Activated CD4-positive, CD25-positive, alpha-beta regulatory T cell treated with anti-CD3 and anti-CD28 coated beads, Interleukin-2, amount 50 U/mL, for 72 hours (primary cell): ENCODE measurements at regions not wholly inside any gene's neighbourhood (a gene's known extent, or its start where the extent isn't known, plus 50 kb on each side); places are given as distances from the start of the nearest gene placed in this dataset.

Source experiments
- DNase-seq: peaks from one replicate; pipeline ENCODE4 v3.0.0; 2021

DNA sequence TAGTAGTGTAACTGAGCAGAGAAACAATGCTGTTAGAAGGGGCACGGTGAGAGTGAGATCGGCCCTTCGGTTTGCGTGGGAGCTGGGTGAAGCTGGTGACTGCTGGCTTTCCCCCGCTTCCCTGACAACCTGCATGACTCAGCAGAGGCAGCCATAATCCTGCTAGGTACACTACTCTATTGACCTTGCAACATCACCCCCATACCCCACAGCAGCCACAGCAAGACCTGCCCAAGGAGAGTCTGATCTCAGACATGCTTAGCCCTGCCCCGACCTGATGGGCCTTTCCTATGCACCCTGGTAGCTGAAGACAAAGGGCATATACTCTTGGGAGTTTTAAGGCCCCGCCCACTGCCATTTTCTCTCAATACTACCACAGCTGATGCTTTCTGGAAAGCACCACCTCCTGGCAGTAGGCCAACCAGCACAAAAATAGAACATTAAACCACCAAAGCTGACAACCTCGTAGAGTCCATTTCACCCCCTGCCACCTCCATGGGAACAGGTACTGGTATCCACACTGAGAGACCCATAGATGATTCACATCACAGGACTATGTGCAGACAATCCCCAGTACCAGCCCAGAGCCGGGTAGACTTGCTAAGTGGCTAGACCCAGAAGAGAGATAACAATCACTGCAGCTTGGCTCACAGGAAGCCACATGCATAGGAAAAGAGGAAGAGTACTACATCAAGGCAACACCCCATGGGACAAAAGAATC is 75.9 kb upstream of the RGS6 start:
- no peak for DNase-seq

GRCh38 chr14:71863049-71863448 is 69.2 kb upstream of the RGS6 start:
- DNase-seq, result no peak

GRCh38 chr14:71863766-71864165 is 68.5 kb upstream of the RGS6 start:
- no peak for DNase-seq
